SW 1271 (cell line): ENCODE measurements at regions not wholly inside any gene's neighbourhood (a gene's known extent, or its start where the extent isn't known, plus 50 kb on each side); places are given as distances from the start of the nearest gene placed in this dataset.

ENCODE experiments used
- DNase-seq, 2 experiments: peaks; one replicate each; lab custom pipeline; 2025; lab: John Stamatoyannopoulos, UW

DNA sequence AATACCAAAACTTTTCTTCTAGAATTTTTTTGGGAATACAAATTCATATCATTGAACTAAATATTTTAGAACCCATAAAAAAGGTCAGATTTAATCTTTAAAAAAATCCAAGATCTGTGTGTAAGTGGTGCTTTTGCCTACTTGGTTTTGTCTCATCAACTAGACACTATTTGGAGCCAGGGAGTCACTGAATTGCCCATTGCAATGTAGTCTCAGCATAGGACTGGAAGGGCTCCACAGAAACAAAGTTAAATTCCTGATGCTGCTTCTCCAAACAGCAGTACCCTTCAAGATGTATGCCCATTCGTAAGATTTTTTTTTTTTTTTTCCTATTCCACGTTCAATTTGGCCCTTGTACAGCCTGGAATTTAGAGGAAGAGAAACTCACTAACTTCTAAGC lies 208.0 kb upstream of the MPDZ start:
- DNase-seq = no peak

GRCh38 chr9:13487071-13487470 lies 207.6 kb upstream of the MPDZ start:
- DNase-seq = no peak

- DNase-seq = no peak
Measured at GRCh38 chr9:13485068-13485596, 205.6 kb upstream of the MPDZ start.

DNA sequence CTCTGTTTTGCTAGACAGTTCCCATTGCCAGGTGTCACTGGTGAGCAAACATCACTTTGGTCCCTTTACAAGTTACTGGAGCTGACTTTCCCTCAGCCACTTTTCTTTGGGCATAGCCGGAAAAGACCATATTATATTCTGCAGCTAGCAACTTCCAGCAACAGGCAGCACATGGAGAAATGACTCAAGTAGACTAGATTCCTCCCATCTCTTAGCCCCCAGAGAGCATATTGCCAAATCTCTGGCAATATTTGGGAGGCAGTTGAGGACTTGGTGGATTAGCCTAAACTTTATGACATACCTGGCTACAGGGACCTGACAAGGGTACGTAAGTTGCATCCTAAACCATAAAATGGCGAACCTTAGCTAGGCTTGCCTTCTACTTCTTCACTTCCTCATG lies 204.7 kb upstream of the MPDZ start:
- DNase-seq = no peak

DNA sequence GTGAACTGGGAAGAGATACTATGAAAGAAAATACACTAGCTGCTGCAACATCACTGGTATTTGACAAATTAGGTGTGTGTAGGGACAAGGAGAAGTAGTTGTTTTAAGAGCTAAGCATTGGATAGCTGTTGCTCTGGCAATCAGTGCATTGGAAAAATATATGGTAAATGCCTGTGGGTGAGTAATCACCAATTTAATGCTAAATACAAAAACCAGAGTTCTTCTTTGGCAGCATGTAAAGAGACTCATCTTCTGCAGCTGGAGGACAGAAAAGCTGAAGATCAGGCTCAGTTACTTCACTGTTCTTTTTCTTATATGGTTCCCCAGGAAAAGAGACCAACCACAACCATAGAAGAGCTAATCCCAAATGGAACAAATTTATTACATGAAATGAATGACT lies 201.8 kb upstream of the MPDZ start:
- DNase-seq = no peak

- no peak for DNase-seq
Measured at GRCh38 chr9:13480693-13481092, 201.2 kb upstream of the MPDZ start.

GRCh38 chr9:13479096-13479495 lies 199.6 kb upstream of the MPDZ start:
- DNase-seq = no peak

GRCh38 chr9:13478639-13479038 lies 199.1 kb upstream of the MPDZ start:
- DNase-seq = no peak

DNA sequence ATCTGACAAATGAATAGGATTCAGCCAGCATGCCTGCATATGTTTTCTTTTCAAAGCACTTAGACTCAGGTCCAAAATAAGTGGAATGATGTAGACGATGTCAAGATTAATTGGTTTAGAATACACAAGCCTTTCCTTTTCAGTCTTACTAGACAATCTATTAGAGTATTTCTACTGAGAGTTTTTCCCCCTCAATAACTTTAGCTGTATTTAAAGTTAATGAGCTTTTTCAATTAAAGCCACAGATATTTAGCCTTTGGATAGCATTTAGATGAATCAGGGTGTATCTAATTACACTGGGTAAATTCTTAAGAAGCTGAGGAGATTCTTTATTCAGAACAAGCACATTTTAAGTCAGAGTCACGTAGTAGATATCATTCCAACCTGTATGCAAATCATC lies 198.7 kb upstream of the MPDZ start:
- no peak for DNase-seq

DNA sequence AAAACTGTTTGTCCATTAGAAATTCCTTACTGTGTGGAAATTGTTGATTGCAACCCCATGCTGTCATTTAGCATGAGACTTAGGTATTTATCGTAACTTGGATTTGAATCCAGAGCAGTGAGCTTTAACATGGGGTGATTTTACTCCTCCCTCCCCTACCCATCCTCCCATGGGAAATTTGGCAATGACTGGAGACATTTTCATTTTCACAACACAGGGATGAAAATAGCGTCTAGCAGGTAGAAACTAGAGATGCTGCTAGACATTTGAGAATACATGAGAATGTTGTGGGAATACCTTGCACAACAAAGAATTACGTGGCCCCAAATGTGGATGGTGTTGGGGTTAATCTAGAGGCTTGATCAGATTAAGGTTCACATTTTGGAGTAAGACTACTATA lies 191.3 kb upstream of the MPDZ start:
- no peak for DNase-seq

- no peak for DNase-seq
Measured at GRCh38 chr9:13467157-13467556, 187.7 kb upstream of the MPDZ start.

DNA sequence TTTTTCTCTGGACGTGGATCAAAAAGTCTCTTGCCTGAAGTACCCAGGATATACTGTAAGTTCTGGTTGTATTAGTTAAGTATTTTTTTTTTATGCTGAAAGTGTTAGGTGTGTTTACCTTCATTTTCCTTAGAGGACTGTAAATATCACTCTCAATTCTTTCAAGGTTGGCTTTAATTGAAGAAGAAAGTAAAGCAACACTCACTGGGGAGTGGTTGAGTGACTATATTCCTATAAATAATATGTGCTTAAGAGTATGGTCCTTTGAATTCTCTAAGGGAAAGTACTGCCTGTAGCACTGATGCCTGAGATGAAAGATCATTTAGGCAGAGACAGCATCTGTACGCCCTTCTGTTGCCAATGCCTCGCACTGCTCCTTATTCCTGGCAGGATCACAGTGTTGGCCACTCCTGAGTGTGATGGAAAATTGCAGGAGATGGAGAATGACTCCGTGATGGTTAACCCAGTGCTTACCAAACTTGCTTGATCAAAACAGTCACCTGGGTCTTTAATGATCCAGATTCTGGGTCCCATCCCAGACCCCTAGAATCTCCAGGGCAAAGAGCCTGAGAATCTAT lies 182.0 kb upstream of the MPDZ start:
- DNase-seq = no peak

GRCh38 chr9:13459071-13459470 lies 179.6 kb upstream of the MPDZ start:
- DNase-seq = no peak

DNA sequence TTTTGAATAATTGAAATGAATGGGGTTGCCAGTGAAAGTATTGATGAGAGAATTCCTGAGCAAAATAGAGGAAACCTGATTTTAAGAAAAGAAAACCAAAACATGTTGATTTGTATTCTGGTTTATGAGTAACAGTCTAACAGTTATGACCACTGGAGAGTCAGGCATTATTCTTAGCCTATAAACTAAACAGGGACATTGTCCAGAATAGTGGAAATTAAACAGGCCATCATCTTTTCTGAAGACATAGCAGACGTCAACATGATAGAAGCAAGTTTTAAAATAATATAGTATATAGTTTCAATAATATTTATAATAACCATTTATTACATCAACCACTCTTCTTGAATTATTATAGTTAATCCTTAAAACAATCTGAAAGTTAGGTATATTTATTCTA lies 178.3 kb upstream of the MPDZ start:
- no peak for DNase-seq

DNA sequence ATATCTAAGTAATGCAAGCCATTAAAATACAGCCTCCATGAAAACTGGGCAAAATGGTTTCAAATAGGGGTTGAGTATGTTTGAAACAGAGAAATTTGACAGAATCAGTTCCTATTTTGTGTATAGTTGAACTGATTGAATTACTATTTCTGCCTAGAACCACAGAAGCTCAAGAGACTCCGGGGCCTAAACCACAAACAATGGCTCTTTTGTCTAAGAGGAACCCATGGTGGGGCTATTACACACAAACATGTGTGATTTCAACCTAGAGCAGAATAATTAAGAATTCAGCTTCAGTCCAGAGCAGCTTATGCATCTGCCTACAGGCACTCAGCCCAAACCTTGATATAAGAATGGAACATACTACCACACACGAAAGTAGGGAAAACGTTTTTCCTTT lies 171.2 kb upstream of the MPDZ start:
- no peak for DNase-seq

GRCh38 chr9:13448482-13448881 lies 169.0 kb upstream of the MPDZ start:
- DNase-seq = no peak

GRCh38 chr9:13447843-13448422 lies 168.4 kb upstream of the MPDZ start:
- DNase-seq = no peak

DNA sequence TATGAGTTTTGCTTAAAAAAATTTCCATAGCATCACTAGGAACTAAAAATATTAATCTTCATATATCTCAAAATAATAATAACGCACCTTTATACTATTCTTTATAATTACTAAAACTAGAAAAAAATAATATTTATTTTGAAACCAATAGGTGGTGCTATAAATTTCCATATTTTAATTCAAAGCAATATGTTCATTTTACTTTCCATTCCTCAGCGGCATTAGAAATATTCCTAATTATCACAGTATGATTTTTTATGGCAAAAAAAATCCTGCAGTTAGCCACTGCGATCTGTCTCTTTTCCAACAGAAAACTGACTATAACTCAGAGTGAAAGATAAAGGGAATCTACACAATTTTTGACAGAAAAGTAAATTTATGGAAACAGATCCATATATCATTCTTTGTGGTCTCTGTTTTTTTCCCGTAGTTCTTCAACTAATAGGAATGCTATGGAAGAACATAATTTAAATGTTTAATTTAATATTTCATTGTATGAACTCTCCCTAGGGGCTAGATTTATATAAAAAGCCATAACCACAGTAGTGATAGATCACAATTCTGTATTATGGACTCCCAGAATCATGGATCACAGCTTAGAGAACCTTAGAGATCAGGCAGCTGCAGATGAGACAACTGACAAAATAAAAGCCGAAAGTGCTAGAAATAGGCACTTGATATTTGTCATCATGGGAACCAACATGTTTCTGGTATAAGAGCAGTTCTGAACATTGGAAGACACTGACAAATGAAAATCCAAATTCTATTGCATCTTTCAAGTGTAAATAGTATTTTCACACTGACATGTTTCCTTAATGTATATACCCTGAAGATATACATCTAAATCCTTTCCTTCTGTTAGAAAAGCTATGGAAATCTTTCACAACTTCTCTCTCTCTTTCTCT lies 167.7 kb upstream of the MPDZ start:
- no peak for DNase-seq

DNA sequence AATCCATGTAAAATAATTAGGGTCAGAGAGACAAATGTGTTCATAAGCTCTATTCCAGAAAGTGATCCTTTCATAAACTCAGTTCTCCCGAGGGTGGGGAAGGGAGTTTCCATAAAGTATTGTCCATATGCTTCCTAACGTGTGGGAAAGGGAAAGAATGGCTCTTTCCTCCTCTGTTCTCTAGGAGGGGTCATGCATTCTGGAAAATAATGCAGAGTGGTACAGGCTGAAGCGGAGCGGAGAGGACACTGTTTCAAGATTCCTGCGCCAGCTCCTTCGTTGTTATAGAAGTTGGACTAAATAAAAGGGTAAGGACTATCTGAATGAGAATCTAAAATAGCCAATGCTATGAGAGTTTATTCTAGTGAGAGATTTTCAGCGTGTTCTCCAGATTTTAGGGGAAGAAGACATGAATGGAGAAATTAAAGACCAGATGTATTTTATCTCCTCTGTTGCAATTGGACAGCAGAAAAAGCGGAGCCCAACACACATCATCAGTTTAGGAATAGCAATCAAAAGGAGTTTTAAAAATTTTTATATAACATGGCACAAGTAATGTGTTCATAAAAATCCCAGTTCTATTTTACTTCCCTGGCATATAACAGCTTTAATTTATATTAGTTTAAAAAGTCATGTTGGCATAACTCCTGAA lies 166.9 kb upstream of the MPDZ start:
- DNase-seq = no peak

- no peak for DNase-seq
Measured at GRCh38 chr9:13445103-13445500, 165.6 kb upstream of the MPDZ start.

DNA sequence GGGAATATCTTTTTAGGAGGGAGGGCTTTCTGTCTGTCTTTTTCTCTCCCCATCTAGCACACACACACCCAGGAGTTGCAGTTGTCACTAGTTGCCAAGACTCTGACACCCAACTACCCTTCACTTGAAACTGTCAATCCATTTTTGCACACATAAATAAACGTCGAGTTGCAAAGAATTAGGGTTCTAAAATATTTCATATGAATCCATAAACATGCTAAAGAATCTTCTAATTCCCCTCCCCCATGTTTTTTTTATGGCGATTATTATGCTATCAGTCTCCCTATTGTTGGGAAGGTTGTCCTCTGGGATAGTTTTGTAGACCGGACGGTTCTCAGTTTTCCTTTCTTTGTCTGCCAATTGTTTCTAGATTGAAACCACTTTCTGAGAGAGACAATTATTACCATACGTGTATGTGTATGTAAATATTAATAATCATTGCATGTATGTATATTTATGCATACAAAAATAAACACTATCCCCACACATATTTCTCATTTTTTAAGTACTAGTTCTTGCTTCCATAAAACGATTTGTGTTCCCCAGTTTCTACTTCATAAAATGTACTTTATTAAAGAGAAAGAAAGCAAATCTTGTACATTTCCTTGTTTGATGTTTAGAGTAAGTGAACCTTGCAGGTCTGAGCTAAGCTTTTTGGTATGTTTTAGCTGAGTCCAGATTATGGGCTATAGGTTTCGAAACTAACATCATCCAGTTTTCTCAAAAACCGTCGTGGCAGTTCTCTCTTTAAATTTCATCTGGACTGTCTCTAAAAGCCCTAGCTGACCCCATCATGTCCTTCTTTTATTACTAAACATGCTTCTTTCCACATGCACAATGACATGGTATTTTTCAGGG lies 165.0 kb upstream of the MPDZ start:
- DNase-seq = no peak
